SU-DHL-6 (cell line): ENCODE measurements at regions not wholly inside any gene's neighbourhood (a gene's known extent, or its start where the extent isn't known, plus 50 kb on each side); places are given as distances from the start of the nearest gene placed in this dataset.

Experiments
- H2AFZ ChIP-seq: fragments of 200-600 bp; sonication (generic); 2 replicates; pipeline ENCODE4 v1.6.1; 2014; ENCODE audit warnings: low read depth, mild to moderate bottlenecking, moderate library complexity, mixed read lengths, antibody characterized with exemption, low read length; ENCODE audit not compliant: severe bottlenecking
- H3F3A ChIP-seq: fragments of 200-600 bp; shearing (Covaris generic); 2 replicates; pipeline ENCODE4 v1.6.0; 2016; ENCODE audit warnings: antibody characterized with exemption, mild to moderate bottlenecking; ENCODE audit not compliant: insufficient read depth
- H3K27ac ChIP-seq: fragments of 200-600 bp; sonication (generic); 2 replicates; pipeline ENCODE4 v1.5.1; 2016; ENCODE audit warnings: low read depth, mild to moderate bottlenecking, low read length, moderate library complexity, mixed read lengths
- H3K27me3 ChIP-seq: fragments of 200-600 bp; sonication (generic), shearing (Covaris generic); 2 replicates; pipeline ENCODE4 v1.6.0; 2014; ENCODE audit warnings: mild to moderate bottlenecking, low read length
- H3K36me3 ChIP-seq: fragments of 200-600 bp; sonication (generic); 2 replicates; pipeline ENCODE4 v1.6.1; 2014; ENCODE audit warnings: mild to moderate bottlenecking, low read length, mixed read lengths
- H3K4me2 ChIP-seq: fragments of 300-600, 200-600 bp; shearing (Covaris generic), sonication (generic); 2 replicates; pipeline ENCODE4 v1.6.0; 2014; ENCODE audit warnings: low read length, low read depth, mild to moderate bottlenecking; ENCODE audit not compliant: poor library complexity, severe bottlenecking
- H3K4me3 ChIP-seq: fragments of 200-600 bp; sonication (generic); 2 replicates; pipeline ENCODE4 v1.5.1; 2014; ENCODE audit warnings: antibody characterized with exemption, low read length, mild to moderate bottlenecking, mixed read lengths; ENCODE audit not compliant: insufficient read depth, poor library complexity, severe bottlenecking
- H3K79me2 ChIP-seq: fragments of 200-600 bp; sonication (generic); 2 replicates; pipeline ENCODE4 v1.6.1; 2014; ENCODE audit warnings: mild to moderate bottlenecking, low read length, moderate library complexity; ENCODE audit not compliant: insufficient read depth
- H3K9ac ChIP-seq: fragments of 200-600 bp; sonication (generic); 2 replicates; pipeline ENCODE4 v1.7.0; 2014; ENCODE audit warnings: mild to moderate bottlenecking, low read length
- H3K9me2 ChIP-seq: fragments of 200-600 bp; sonication (generic); replicated peaks from 2 replicates; pipeline ENCODE4 v1.6.1; 2014; ENCODE audit warnings: low read length; ENCODE audit not compliant: insufficient read depth
- H3K9me3 ChIP-seq: fragments of 200-600 bp; sonication (generic); 2 replicates; pipeline ENCODE4 v1.6.1; 2014; ENCODE audit warnings: low read length, mixed read lengths; ENCODE audit not compliant: insufficient read depth
- H4K20me1 ChIP-seq: fragments of 200-600 bp; sonication (generic); 2 replicates; pipeline ENCODE4 v1.6.1; 2014; ENCODE audit warnings: low read depth, mild to moderate bottlenecking, antibody characterized with exemption, low read length, moderate library complexity, mixed read lengths
- CTCF ChIP-seq: fragments of 200-600 bp; sonication (generic); IDR thresholded peaks from one replicate; pipeline ENCODE4 v1.5.1; 2017; ENCODE audit warnings: antibody characterized with exemption, mild to moderate bottlenecking, low read length, moderate library complexity; ENCODE audit not compliant: insufficient read depth, poor library complexity, severe bottlenecking
- EZH2phosphoT487 ChIP-seq: fragments of 200-600 bp; sonication (generic), shearing (Covaris generic); conservative IDR thresholded peaks from 2 replicates; pipeline ENCODE4 v1.6.1; 2018; ENCODE audit warnings: mild to moderate bottlenecking, antibody characterized with exemption, low read length, moderate library complexity, mixed read lengths

DNA sequence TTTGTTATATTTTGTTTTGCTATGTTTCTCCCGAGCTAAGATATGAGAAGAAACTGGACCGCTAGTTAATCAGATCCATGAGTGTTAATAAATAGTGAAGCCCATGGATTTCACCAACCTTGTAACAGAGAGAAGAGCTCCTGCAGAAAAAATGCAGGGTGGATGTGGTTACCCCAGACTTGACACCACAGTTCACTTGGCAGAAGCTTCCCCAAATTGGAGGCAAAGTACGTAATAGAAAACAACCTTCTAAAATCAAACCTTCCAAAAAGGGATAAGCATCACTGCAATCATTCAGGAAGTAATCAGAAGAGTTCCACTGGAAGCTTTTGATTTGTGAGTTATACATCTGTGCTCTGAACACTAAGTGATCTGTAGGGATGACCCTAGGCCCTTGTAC is 267.5 kb downstream of the ACTL7B start:
- H3K27me3 ChIP-seq, result no peaks in the 10 kb centered on the region
- TF ChIP-seq CTCF, result no peak
- TF ChIP-seq EZH2phosphoT487, result no peak
- no peak overlapping the region for H3K27ac ChIP-seq
- no peaks in the 10 kb centered on the region for H3F3A ChIP-seq
- H2AFZ ChIP-seq, result no peak overlapping the region
- no peak overlapping the region for H3K4me3 ChIP-seq
- no peaks in the 10 kb centered on the region for H3K9me2 ChIP-seq
- no peaks in the 10 kb centered on the region for H3K79me2 ChIP-seq
- H4K20me1 ChIP-seq, result no peaks in the 10 kb centered on the region
- no peaks in the 10 kb centered on the region for H3K9me3 ChIP-seq
- H3K36me3 ChIP-seq, result no peaks in the 10 kb centered on the region
- no peak overlapping the region for H3K9ac ChIP-seq
- H3K4me2 ChIP-seq, result no peak overlapping the region

GRCh38 chr9:108586471-108587139 is 269.2 kb downstream of the ACTL7B start:
- no peak for TF ChIP-seq EZH2phosphoT487
- no peak for TF ChIP-seq CTCF

DNA sequence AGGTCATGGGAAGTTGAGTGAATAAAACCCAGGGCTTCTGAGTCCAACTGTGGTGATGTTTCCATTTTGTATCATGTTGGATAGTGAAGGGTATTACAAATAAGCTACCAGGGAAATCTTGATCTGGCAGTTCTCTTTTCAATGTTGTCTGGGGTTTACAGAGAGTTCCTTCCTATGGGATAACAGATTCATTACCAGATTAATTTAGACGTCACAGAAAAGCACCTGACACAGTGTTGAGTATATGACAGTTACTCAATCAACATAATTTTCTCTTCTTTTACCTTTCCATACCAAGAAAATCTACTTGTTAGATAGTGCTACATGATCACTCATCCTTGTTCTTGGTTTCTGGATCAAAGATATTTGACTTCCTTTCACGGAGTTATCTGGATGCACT is 270.9 kb downstream of the ACTL7B start:
- no peak overlapping the region for H3K4me2 ChIP-seq
- H4K20me1 ChIP-seq, result no peaks in the 10 kb centered on the region
- no peaks in the 10 kb centered on the region for H3K27me3 ChIP-seq
- no peaks in the 10 kb centered on the region for H3K79me2 ChIP-seq
- no peak overlapping the region for H3K27ac ChIP-seq
- no peak overlapping the region for H3K4me3 ChIP-seq
- no peaks in the 10 kb centered on the region for H3K9me2 ChIP-seq
- H3K9ac ChIP-seq, result no peak overlapping the region
- TF ChIP-seq CTCF (no peak), EZH2phosphoT487 (no peak)
- no peak overlapping the region for H2AFZ ChIP-seq
- H3K36me3 ChIP-seq, result no peaks in the 10 kb centered on the region
- H3F3A ChIP-seq, result no peaks in the 10 kb centered on the region
- no peaks in the 10 kb centered on the region for H3K9me3 ChIP-seq

More at GRCh38 chr9:108586471-108587139, 269.2 kb downstream of the ACTL7B start:
- Histone ChIP-seq H4K20me1 (no peaks in the 10 kb centered on the region), H3K79me2 (no peaks in the 10 kb centered on the region), H3K27ac (no peak overlapping the region), H3K4me2 (no peak overlapping the region), H3K4me3 (no peak overlapping the region), H2AFZ (no peak overlapping the region), H3K27me3 (no peaks in the 10 kb centered on the region), H3K9me2 (no peaks in the 10 kb centered on the region), H3K9ac (no peak overlapping the region), H3K36me3 (no peaks in the 10 kb centered on the region), H3F3A (no peaks in the 10 kb centered on the region), H3K9me3 (no peaks in the 10 kb centered on the region)
